Islet of Langerhans (tissue), 1 donor: ENCODE measurements at regions not wholly inside any gene's neighbourhood (a gene's known extent, or its start where the extent isn't known, plus 50 kb on each side); places are given as distances from the start of the nearest gene placed in this dataset.
"Not testable (repeated sequence)": the region's sequence is repeated elsewhere in the genome, so short reads cannot be mapped to it uniquely, and the experiment has no call there.

Experiments
- FAIRE-seq: peaks from one replicate; lab custom pipeline; 2011; peaks lifted over from hg19 to GRCh38; lab: Jason Lieb, UNC

DNA sequence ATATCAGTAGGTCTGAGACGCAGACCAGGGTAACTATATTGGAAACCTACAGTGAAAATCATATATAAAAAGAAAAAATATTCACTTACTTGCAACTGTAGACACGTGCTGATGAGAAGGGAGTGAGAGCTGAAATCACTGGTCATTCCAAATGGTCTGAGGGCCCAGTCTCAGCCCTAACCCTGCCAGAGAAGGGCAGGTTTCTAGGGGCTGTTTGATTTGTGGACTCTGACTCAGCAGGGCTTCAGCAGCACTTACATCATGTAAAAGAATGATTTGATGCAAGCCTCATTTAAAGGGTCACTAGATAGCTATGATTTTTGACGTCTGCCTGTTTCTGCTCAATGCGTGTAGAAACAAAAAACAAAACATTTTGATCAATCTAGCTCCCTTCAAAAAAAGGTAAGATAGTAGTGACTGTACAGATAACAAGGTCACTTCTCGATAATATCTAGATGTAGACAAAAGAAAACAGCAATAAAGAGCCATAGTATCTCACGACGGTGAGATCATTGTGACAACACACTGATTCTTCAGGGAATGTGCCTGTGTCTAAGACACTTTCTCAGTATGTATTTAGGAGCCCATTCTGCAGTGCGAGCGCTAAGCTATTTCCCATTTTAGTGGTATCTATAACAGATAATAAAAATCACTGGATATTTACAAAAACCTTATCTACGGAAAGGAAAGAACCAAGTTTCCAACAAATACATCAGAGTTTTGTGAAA, 307.2 kb downstream of the HIVEP2 start:
- no peak for FAIRE-seq

DNA sequence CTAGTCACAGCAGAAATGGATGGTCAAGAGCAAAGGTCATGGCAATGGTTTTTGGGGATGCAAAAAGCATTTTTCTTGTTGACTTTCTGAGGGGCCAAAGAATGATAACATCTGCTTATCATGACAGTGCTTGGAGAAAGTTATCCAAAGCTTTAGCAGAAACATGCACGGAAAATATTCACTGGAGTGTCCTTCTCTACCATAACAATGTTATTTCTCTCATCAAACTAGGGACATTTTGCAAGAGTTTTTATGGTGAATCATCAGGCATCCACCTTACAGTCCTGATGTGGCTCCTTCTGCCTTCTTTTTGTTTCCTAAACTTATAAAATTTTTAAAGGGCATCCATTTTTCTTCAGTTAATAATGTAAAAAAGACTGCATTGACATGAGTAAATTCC, 302.3 kb downstream of the HIVEP2 start:
- no peak for FAIRE-seq

DNA sequence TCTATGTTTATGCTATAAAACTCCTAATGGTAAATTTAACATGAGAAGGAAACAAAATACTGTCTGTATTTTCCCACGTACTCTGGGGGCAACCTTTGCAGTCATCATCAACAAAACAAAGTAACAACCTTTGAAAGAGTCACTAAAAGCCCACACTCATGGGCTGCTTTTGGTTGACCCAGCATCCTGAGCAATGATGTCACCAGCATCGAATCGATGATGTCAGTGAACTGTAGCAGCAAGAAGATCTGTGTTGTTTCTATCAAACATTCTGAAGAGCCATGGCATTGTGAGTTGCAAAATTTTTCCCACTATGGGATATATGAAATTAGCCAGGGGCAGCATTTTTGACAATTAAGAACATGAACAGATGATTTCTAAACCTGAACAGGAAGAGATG, 300.1 kb downstream of the HIVEP2 start:
- no peak for FAIRE-seq

DNA sequence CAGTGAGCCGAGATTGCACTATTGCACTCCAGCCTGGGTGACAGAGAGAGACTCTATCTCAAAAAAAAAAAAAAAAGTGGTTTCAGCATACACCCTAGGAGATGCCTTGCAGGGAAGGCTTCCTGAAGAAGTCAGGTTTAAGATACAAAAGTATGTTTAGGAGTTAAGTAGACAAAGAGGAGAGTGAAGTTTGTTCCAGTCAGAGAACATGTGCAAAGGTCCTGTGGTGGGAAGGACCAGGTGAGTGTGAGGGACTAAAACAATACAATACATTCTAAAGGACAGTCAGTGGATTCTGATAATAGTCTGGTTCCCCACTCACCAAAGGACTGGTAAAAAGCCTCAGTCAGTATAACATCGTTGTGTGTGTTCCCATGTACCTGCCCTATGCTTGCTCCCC, 299.3 kb downstream of the HIVEP2 start:
- FAIRE-seq = no peak

- FAIRE-seq = no peak
These were observed 297.4 kb downstream of the HIVEP2 start for GRCh38 chr6:142647449-142648035.

- FAIRE-seq = no peak
These were observed 296.9 kb downstream of the HIVEP2 start for GRCh38 chr6:142648036-142648451.

DNA sequence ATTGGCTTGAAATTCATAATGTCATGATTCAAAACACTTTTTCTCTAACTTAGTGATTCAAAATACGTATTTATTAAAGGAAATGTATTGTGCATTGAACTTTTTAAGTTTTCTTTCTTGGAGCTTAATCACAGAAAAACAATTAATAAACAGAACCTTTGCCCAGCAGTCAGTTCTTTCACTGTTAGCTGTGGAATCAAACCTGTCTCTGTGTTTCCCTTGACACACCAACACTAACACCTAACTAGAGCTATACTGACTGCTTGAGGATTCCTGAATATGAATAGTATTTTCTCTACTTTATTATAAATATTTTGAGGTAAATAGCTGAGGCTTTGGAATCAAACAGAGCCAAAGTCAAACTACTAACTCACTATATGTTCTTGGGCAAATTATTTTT, 296.4 kb downstream of the HIVEP2 start:
- no peak for FAIRE-seq

- not testable (repeated sequence) for FAIRE-seq
These were observed 295.3 kb downstream of the HIVEP2 start for GRCh38 chr6:142649438-142650234.

DNA sequence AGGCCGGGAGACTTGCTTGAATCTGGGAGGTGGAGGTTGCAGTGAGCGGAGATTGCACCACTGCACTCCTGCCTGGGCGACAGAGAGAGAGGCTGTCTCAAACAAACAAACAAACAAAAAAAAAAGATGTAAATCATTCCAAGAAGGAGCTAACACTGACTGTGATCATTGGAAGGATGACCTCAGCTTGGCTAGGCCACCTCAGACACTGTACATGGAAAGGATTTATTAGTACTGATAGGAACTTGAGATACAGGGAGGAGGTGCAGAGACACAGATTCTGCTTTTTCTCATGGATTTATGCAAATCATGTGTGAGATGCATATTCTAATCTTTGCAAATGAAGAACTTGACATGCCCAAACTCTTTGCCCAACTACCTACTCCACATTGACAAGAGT, 293.6 kb downstream of the HIVEP2 start:
- no peak for FAIRE-seq

DNA sequence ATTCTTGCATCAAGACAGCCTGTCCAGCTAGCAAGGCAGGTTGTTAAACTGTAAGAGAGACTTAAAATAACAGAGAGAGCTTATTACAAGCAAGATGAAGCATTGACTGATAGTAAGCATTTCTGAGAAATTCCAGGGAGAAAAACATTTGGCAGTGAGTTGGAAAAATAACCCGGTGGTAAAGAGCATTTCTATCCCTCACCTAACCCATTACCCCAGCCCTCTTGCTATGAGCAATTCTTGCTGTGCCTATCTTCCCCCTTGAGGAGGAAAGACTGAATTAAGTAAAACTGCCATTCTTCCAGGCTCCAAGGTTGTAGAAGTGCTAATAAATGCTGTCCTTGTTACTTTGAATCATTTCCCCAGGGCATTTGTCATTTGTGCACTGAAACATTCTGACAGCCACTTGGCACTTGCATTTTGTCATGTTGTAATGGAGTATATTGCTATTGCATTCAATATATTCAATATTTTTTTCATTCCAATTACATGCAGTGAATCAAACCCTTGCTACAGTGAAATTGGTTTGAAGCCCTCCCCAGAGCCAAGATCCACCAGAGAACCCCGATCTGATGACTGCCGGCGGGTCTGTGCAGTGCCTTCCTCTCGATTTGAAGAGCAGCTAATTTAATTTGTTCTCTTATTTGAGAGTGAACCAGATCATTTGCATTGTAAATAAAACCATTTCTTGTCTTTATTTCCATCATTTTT, 291.1 kb downstream of the HIVEP2 start:
- no peak for FAIRE-seq

DNA sequence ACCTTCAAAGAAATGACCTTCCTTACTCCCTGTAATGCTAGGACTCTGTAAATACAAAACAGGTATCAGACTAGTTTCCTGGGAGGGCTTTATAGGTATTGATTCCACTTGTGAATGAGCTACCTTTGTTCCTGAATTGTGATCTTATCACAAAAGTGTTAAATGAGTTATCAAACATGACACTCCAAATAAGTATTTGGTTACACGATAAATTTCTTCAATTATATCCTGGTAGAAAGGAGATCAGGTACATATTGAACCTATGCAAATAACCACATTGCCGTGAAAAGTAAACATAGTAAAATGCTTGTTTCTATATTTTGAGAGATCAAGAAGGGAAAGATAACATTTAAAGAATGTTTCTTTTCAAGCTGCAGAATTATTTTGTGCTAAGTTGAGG, 285.3 kb downstream of the HIVEP2 start:
- FAIRE-seq = no peak

DNA sequence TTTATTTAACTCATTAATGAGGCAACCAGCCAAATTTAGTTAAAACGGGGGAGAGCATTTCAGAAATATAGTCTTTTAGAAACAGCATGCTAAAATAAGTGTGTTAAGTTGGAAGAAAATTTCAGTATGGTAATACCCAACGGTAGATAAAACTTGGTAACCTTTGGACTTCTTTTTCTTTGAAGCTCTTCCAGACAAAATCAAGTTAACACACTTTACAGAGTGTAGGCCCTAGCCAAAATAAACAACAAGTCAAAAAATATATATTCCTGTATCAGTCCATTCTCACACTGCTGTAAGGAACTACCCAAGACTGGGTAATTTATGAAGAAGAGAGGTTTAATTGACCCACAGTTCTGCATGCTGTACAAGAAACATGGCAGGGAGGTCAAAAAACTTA, 279.6 kb downstream of the HIVEP2 start:
- FAIRE-seq = no peak

DNA sequence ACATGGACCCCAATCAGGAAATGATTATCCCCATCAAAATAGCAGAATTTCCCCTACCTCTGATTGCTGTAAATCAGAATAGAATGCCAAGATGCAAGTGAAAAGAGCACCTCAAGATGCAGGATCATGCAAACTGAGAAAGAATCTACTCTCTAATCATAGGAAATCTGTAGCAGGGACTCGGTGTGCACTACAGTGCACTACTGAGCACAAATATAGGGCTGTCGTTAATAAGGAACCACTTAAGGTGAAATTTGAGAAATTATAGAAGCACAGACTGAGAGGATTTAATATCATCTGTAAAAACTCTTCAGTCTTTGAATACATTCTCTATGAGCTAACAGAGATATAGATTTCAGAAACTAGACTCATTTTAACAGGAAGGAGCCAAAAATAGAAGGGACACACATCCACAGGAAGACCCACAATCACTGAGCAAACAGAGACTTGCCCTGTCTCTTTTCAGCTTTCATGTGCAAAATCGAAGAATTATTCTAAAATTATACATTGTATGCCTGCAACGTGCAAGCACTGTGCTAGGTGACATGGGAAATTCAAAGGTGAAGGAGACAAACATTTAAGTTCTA, 278.3 kb downstream of the HIVEP2 start:
- no peak for FAIRE-seq

GRCh38 chr6:142669471-142670351, 275.3 kb downstream of the HIVEP2 start:
- no peak for FAIRE-seq

GRCh38 chr6:142671791-142672190, 273.2 kb downstream of the HIVEP2 start:
- FAIRE-seq = no peak

DNA sequence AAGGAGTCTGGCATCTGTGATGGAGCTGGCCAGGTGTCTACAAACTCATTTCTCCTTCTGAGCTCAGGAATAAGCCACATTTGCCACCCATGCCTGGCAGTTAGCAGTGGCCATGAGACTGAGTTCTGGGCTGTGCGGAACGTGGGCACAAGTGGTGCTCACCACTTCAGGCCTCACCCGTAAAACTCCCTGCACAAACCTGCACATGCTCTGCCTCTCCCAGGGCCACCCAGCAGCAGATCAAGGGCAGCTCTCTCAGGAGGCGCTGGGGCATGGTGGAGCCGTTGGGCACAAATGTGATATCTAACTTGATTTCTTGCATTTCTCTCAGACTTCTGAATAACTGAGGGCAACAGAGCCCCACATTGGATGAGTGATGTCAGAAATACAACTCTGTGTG, 269.5 kb downstream of the HIVEP2 start:
- FAIRE-seq = no peak

GRCh38 chr6:142676027-142676443, 268.9 kb downstream of the HIVEP2 start:
- no peak for FAIRE-seq

GRCh38 chr6:142676647-142677192, 268.3 kb downstream of the HIVEP2 start:
- no peak for FAIRE-seq

DNA sequence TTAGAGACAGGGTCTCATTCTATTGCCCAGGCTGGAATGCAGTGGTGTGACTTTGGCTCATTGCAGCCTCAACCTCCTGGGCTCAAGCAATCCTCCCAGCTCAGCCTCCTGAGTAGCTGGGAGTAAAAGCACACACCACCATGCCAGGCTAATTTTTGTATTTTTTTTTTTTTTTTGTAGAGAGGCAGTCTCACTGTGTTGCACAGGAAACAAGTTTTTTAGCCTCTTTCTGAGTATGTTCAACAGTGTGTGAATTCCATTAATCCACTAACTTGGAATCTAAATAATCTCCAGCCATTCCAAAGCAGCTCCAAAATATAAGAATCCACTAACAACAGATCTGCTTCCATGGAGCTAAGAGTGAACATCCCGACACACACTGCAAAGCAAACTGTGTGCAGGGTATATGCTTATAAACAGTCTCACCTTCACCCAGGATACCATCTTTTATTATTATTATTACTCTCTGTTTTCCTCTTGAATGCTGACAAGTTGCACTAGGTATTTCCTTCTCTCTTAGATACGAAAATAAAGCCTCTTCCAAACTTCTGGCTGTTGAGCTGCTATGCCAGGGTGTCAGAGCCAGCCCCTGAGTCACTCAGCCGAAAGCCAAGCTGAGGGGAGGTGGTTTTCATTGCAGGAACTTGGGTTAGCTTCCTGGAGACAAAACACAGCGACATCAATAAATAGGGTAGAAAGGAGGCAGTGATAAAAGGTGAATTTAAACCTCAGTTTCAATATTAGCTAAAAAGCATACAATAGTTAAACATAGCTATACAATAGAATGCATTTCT, 264.9 kb downstream of the HIVEP2 start:
- no peak for FAIRE-seq

DNA sequence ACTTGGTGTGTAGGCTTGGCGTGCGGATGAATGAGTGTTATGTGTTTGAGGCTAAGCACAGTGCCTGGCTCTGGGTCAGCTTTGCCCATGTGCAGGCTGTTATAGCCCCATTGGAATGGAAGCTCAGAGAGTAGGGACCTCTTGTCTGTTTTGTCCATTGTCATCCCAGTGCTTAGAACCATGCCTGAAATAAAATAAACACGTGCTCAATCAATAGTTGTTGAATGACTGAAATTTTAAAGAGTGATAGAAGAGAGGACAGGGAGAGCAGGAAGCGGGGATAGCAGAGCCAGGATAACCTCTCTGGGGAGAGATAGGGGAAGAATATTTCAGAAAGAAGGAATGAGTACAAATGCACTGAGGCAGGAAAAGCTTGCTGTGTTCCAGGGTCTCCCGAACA, 263.9 kb downstream of the HIVEP2 start:
- FAIRE-seq = no peak
